NB4 (cell line): ENCODE measurements at regions not wholly inside any gene's neighbourhood (a gene's known extent, or its start where the extent isn't known, plus 50 kb on each side); places are given as distances from the start of the nearest gene placed in this dataset.

Source experiments
- MAX ChIP-seq: IDR thresholded peaks from 2 replicates; pipeline ENCODE4 v1.6.1; 2011; ENCODE audit warnings: low read depth, low read length
- POLR2A ChIP-seq: IDR thresholded peaks from 2 replicates; pipeline ENCODE4 v1.6.1; 2011; ENCODE audit warnings: mild to moderate bottlenecking; ENCODE audit not compliant: insufficient read length; ENCODE audit errors: extremely low read depth

GRCh38 chr12:78550831-78551230 is 313.7 kb upstream of the SYT1 start:
- no peak for TF ChIP-seq MAX
- no peak for TF ChIP-seq POLR2A
